Duodenal mucosa (tissue), 2 donors: ENCODE measurements at regions not wholly inside any gene's neighbourhood (a gene's known extent, or its start where the extent isn't known, plus 50 kb on each side); places are given as distances from the start of the nearest gene placed in this dataset.
"Not testable (repeated sequence)": the region's sequence is repeated elsewhere in the genome, so short reads cannot be mapped to it uniquely, and the experiment has no call there.

ENCODE experiments used
- H3K27ac ChIP-seq: one replicate; pipeline ENCODE4 v1.7.0; 2013; ENCODE audit warnings: low read depth, low read length
- H3K27me3 ChIP-seq, 2 donors: one replicate each; pipeline ENCODE4 v1.7.0; 2013; ENCODE audit warnings: low read length in 2 of 2, control low read depth in 1 of 2; ENCODE audit not compliant: insufficient read depth in 2 of 2, control insufficient read depth in 1 of 2
- H3K36me3 ChIP-seq, 2 donors: one replicate each; pipeline ENCODE4 v1.7.0; 2013; ENCODE audit warnings: low read length in 2 of 2, control low read depth in 1 of 2; ENCODE audit not compliant: insufficient read depth in 2 of 2, control insufficient read depth in 1 of 2
- H3K4me1 ChIP-seq, 2 donors: one replicate each; pipeline ENCODE4 v1.7.0; 2013; ENCODE audit warnings: low read length in 2 of 2, control low read depth in 1 of 2; ENCODE audit not compliant: insufficient read depth in 2 of 2, control insufficient read depth in 1 of 2
- H3K4me3 ChIP-seq, 2 donors: one replicate each; pipeline ENCODE4 v1.7.0; 2013; ENCODE audit warnings: low read length in 2 of 2, low read depth in 1 of 2
- H3K9ac ChIP-seq, 2 donors: one replicate each; pipeline ENCODE4 v1.7.0; 2013; ENCODE audit warnings: low read length in 2 of 2, low read depth in 1 of 2
- H3K9me3 ChIP-seq, 2 donors: one replicate each; pipeline ENCODE4 v1.7.0; 2013; ENCODE audit warnings: low read length in 2 of 2, control low read depth in 1 of 2; ENCODE audit not compliant: control insufficient read depth in 1 of 2

GRCh38 chr10:58070956-58071355 lies 196.7 kb downstream of the IPMK start:
- Histone ChIP-seq H3K4me1 (no peaks in the 10 kb centered on the region), H3K36me3 (no peaks in the 10 kb centered on the region), H3K27me3 (no peaks in the 10 kb centered on the region), H3K27ac (no peak overlapping the region), H3K4me3 (no peak overlapping the region), H3K9ac (no peak overlapping the region), H3K9me3 (no peaks in the 10 kb centered on the region)

DNA sequence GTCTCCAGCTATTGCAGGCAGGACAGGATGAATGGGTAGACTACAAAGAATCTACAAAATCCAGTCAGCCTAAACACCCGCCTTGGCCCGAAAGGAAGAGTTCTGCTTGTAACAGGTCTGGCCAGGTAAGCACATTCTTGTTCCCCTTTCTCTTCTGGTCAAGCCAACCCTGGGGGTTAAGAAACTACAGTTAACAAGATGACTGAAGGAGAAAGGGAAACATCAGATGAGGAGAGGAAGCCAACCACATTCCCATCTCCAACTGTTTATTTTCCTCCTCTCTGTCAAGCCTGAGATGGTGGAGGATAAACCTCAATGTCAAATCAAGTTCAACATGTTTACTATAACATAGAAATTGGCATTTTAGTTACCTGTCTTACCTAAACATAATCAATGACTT lies 198.9 kb downstream of the IPMK start:
- H3K9me3 ChIP-seq: no peaks in the 10 kb centered on the region
- H3K9ac ChIP-seq: no peak overlapping the region
- H3K27ac ChIP-seq: no peak overlapping the region
- no peaks in the 10 kb centered on the region for H3K27me3 ChIP-seq
- H3K4me1 ChIP-seq: peaks cover 5 to 7% of the 10 kb centered on the region in 2 donors
- H3K4me3 ChIP-seq: no peak overlapping the region
- no peaks in the 10 kb centered on the region for H3K36me3 ChIP-seq

DNA sequence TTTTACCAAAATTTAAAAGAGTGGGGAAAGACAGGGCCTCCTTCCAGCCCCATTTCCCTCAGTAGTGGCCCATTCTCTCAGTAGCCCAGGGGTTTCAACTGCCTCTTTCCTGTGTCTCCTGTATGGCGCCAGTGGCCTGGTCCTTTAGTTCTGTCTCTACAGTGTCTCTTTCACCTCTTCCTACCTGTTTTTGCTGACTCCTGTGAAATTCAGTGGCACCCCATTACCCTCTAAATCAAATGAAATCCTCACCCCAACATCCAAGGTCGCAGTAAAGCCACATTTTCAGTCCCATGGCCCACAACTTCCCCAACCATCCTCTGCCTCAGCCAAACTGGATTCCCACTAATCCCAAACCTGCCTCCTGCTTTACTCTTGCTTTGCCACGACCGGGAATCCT lies 200.7 kb downstream of the IPMK start:
- Histone ChIP-seq H3K9ac (no peak overlapping the region), H3K9me3 (no peaks in the 10 kb centered on the region), H3K36me3 (no peaks in the 10 kb centered on the region), H3K4me1 (peaks cover 8 to 10% of the 10 kb centered on the region in 2 donors), H3K4me3 (no peak overlapping the region), H3K27me3 (no peaks in the 10 kb centered on the region), H3K27ac (no peak overlapping the region)

- Histone ChIP-seq H3K36me3 (no peaks in the 10 kb centered on the region), H3K27me3 (no peaks in the 10 kb centered on the region), H3K27ac (no peak overlapping the region), H3K9me3 (no peaks in the 10 kb centered on the region), H3K9ac (no peak overlapping the region), H3K4me1 (peaks cover 8 to 10% of the 10 kb centered on the region in 2 donors), H3K4me3 (no peak overlapping the region)
Observed at GRCh38 chr10:58066126-58066525, 201.6 kb downstream of the IPMK start.

GRCh38 chr10:58065529-58065815 lies 202.2 kb downstream of the IPMK start:
- no peaks in the 10 kb centered on the region for H3K27me3 ChIP-seq
- H3K4me1 ChIP-seq: peaks cover 8 to 10% of the 10 kb centered on the region in 2 donors
- H3K9me3 ChIP-seq: no peaks in the 10 kb centered on the region
- no peaks in the 10 kb centered on the region for H3K36me3 ChIP-seq
- no peak overlapping the region for H3K9ac ChIP-seq
- H3K27ac ChIP-seq: no peak overlapping the region
- H3K4me3 ChIP-seq: no peak overlapping the region

DNA sequence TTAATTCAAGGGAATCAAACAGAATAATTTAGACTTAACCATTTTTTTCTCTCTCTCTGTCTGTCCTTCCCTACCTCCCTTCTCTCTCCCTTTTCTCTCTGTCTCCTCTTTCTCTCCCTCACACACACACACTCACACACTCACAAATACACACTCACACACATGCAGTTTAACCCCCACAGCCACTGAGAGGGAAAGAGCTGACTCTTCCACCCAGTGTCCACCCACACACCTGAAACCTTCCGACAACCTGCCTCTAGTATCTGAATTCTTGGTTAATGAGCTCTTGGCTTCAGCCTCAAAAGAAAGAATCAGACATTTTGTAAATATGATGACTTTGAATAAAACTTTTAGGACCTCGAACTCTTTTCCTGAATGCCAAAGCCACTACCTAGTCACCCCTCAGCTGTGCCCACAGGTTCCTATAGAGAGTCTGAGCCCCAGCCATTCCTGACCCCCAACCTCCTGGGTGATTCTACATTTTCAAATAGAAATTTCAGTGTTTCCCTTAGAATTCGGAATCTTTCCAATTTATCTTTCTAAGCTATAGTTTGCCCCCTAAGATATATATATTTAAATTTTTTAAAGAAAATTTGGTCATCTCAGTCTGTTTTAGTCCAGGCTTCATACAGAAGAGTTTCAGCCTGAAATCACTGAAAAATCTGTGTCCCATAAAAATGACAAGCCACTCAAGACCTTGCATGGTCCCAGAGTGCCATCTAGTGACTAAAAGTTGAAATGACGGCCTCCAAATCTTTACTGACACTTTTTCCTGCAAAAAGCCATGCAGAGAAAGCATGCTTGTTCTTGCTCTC lies 202.8 kb downstream of the IPMK start:
- H3K27ac ChIP-seq: no peak overlapping the region
- no peak overlapping the region for H3K9ac ChIP-seq
- peaks cover 8 to 10% of the 10 kb centered on the region in 2 donors for H3K4me1 ChIP-seq
- no peaks in the 10 kb centered on the region for H3K9me3 ChIP-seq
- H3K27me3 ChIP-seq: no peaks in the 10 kb centered on the region
- H3K4me3 ChIP-seq: no peak overlapping the region
- H3K36me3 ChIP-seq: no peaks in the 10 kb centered on the region

GRCh38 chr10:58063861-58064480 lies 203.7 kb downstream of the IPMK start:
- H3K4me1 ChIP-seq: peaks cover 8 to 10% of the 10 kb centered on the region in 2 donors
- no peaks in the 10 kb centered on the region for H3K9me3 ChIP-seq
- H3K27ac ChIP-seq: no peak overlapping the region
- no peak overlapping the region for H3K9ac ChIP-seq
- no peaks in the 10 kb centered on the region for H3K36me3 ChIP-seq
- no peak overlapping the region for H3K4me3 ChIP-seq
- H3K27me3 ChIP-seq: no peaks in the 10 kb centered on the region

DNA sequence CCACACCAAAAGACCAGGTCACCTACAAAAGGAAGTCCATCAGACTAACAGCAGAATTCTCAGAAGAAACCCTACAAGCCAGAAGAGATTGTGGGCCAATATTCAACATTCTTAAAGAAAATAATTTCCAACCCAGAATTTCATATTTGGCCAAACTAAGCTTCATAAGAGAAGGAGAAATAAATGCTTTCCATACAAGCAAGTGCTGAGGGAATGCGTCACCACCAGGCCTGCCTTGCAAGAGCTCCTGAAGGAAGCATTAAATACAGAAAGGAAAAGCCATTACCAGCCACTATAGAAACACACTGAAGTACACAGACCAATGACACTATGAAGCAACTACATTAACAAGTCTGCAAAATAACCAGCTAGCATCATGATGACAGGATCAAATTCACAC lies 209.0 kb downstream of the IPMK start:
- H3K36me3 ChIP-seq, H3K9me3 ChIP-seq, H3K4me1 ChIP-seq, H3K27ac ChIP-seq, H3K4me3 ChIP-seq, H3K27me3 ChIP-seq, H3K9ac ChIP-seq: not testable (repeated sequence)

DNA sequence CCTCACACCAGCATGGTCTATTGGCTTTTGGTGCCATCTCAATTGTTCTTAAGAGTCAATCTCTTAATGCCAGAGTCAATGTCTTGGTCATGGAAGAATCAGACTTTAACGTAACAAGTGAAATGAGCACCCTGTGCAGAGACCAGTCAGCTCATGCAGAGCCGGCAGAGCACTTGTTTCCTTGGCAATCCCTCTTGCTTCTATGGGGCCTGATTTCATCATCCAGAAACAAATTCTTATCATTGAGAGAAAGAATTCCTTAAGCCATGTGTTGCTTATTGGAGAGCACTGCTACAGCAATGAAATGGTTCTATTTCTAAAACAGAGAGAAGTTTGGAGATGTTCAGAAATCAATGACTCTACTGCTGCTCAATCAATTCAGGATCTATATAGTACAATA lies 212.8 kb downstream of the IPMK start:
- Histone ChIP-seq H3K27me3 (no peaks in the 10 kb centered on the region), H3K4me3 (no peak overlapping the region), H3K9me3 (no peaks in the 10 kb centered on the region), H3K4me1 (no peaks in the 10 kb centered on the region), H3K27ac (no peak overlapping the region), H3K9ac (no peak overlapping the region), H3K36me3 (no peaks in the 10 kb centered on the region)

DNA sequence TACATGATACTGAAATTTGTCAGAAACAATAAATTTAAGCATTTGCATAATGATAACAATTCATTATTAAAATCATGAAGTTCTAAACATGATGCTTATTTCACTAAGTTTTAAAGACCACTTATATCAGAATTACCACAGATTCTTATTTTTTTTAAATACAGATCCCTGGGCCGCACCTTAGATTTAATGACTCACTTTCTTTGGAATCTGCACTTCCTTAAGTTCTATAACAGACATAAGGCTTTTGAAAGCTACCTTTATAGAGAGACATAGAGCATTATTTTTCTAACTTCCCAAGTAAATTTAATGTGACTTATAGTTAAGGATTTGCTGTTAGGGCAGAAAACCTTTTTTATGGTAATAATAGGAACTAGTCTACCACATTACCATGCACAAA lies 214.9 kb downstream of the IPMK start:
- no peaks in the 10 kb centered on the region for H3K27me3 ChIP-seq
- no peak overlapping the region for H3K27ac ChIP-seq
- no peak overlapping the region for H3K4me3 ChIP-seq
- H3K9me3 ChIP-seq: no peaks in the 10 kb centered on the region
- no peaks in the 10 kb centered on the region for H3K4me1 ChIP-seq
- no peaks in the 10 kb centered on the region for H3K36me3 ChIP-seq
- H3K9ac ChIP-seq: no peak overlapping the region
